Hindlimb muscle (tissue), 1 donor: ENCODE measurements at regions not wholly inside any gene's neighbourhood (a gene's known extent, or its start where the extent isn't known, plus 50 kb on each side); places are given as distances from the start of the nearest gene placed in this dataset.

Experiments used
- DNase-seq: peaks from one replicate; pipeline ENCODE4 v3.0.0-alpha.2; 2013

DNA sequence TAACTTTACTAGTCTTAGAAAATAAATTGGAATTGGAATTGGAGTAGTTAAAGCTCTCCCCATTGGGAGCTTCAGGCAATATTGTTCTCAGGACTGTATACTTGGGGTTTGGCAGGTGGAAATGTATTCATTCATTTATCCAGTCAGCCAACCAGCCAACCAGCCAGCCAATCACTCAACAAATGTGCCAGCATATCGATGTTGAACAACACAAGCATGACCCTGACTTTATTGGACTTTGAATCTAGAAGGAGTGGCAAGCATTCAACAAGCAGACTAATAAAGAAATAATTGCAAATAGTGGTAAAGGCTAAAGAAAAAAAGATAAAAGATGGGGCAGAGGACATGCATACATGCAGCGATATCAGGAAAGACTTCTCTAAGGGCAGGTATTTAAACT lies 55.5 kb upstream of the ZC3H11B start:
- DNase-seq: no peak

DNA sequence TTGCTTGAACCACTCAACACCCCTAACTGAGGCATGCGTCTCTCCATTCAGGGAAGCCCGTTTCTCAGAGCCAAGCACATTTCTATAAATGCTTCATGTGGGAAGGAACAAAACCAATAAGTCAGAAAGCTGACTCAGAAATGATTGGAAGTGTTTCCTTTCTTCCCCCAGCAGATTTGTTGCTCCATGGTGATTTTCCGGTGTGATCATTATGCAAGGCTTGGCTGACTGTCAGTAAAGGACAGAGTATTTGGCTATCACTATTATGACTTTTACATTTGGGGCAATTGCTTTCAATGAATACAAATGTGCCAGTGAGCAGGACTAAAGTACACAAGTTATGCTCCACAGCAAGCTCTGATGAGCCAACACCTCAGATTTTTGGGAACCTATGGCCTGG lies 53.3 kb upstream of the ZC3H11B start:
- peak; percentile 61 for DNase-seq

DNA sequence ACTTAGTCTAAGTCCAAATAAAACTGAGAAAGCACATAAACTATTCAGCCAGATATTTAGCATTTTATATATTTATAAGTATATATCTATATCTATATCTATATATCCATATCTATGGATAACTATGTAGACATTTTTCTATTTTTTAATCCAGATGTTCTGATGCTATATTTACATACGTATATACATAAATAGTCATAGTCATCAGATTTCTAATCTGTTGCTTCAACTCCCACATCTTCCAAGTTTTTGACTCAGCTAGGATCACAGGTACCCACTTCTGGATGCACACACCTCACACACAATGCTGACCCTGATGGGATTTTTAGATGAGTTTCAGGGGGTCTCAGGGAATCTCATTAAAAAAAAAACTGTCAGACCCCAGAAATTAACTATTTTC lies 52.2 kb upstream of the ZC3H11B start:
- no peak for DNase-seq

DNA sequence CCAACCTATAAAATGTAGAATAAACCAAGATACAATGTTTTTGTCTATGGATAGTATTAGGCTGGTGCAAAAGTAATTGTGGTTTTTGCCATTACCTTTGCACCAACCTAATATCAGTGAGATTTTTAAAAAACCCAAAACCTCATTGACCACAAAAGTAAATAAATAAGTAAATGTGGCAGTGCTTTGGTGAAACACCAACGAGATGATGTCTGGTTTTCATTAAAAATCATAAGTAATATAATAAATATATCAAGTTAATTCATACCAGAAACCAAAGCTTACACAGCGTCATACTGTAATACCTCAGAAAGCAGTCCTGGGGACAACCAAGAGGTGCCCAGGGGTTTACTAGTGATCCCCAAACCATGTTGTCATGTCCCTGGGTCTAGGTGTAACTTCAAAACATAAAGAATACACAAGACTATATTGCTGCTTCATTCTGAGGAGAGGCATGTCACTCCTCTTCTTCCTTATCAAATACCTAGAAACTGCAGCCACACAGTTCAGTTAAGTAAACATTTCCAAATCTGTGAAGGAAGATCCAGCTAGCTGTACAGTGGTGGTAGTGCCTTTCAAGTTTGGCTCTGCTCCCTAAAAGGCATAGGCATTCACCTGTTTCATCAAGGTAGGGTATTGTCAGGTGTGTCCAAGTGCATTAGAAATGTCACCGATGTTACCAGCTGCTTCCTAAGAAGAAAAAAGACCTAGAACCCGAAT lies 51.6 kb upstream of the ZC3H11B start:
- no peak for DNase-seq
